H1 (cell line): ENCODE measurements at regions not wholly inside any gene's neighbourhood (a gene's known extent, or its start where the extent isn't known, plus 50 kb on each side); places are given as distances from the start of the nearest gene placed in this dataset.

Experiments used
- CHD7 ChIP-seq: fragments of 300-600 bp; sonication (generic); IDR thresholded peaks from 2 replicates; pipeline ENCODE4 v1.7.1; 2012; ENCODE audit warnings: low read length, moderate library complexity, mild to moderate bottlenecking, inconsistent platforms; ENCODE audit not compliant: insufficient replicate concordance
- KDM4A ChIP-seq: IDR thresholded peaks from one replicate; pipeline ENCODE4 v1.7.1; 2012; ENCODE audit warnings: low read depth, mild to moderate bottlenecking, moderate library complexity, low read length, inconsistent platforms; ENCODE audit not compliant: severe bottlenecking
- RFX5 ChIP-seq: IDR thresholded peaks from 2 replicates; pipeline ENCODE4 v1.6.1; 2011; ENCODE audit warnings: low read depth, low read length, improper control_type of control experiment, borderline replicate concordance

- TF ChIP-seq CHD7 (no peak), KDM4A (no peak), RFX5 (no peak)
Measured at GRCh38 chr4:74670583-74670982, 123.7 kb downstream of the BTC start (continued).
